ENCODE measurements at regions not wholly inside any gene's neighbourhood (a gene's known extent, or its start where the extent isn't known, plus 50 kb on each side); places are given as distances from the start of the nearest gene placed in this dataset.

- no peak overlapping the region for H3K4me3 ChIP-seq (ENCODE audit: low read length)
- no peak for DNase-seq (ENCODE audit: low read depth)
- H3K4me1 ChIP-seq (ENCODE audit: control insufficient read depth, insufficient read depth, low read length) = peaks cover 21% of the 10 kb centered on the region
- no peaks in the 10 kb centered on the region for H3K36me3 ChIP-seq (ENCODE audit: control insufficient read depth, insufficient read depth, low read length, severe bottlenecking)
- H3K9me3 ChIP-seq (ENCODE audit: control insufficient read depth, low read length) = no peaks in the 10 kb centered on the region
- H3K27me3 ChIP-seq (replicated peaks; ENCODE audit: control insufficient read depth, insufficient read depth, low read length) = no peaks in the 10 kb centered on the region
- H3K9ac ChIP-seq (ENCODE audit: low read length) = no peak overlapping the region
These were observed 260.3 kb downstream of the IL15 start for GRCh38 chr4:141896687-141897086.

GRCh38 chr4:141898346-141898745 lies 262.0 kb downstream of the IL15 start:
- Histone ChIP-seq H3K9ac (ENCODE audit: low read length) (no peak overlapping the region), H3K9me3 (ENCODE audit: control insufficient read depth, low read length) (no peaks in the 10 kb centered on the region), H3K4me3 (ENCODE audit: low read length) (no peak overlapping the region), H3K27me3 (replicated peaks; ENCODE audit: control insufficient read depth, insufficient read depth, low read length) (no peaks in the 10 kb centered on the region), H3K36me3 (ENCODE audit: control insufficient read depth, insufficient read depth, low read length, severe bottlenecking) (no peaks in the 10 kb centered on the region), H3K4me1 (ENCODE audit: control insufficient read depth, insufficient read depth, low read length) (peaks cover 21% of the 10 kb centered on the region)
- DNase-seq (ENCODE audit: low read depth) = no peak

GRCh38 chr4:141899103-141899502 lies 262.7 kb downstream of the IL15 start:
- DNase-seq (ENCODE audit: low read depth) = no peak
- no peak overlapping the region for H3K4me3 ChIP-seq (ENCODE audit: low read length)
- H3K4me1 ChIP-seq (ENCODE audit: control insufficient read depth, insufficient read depth, low read length) = peaks cover 21% of the 10 kb centered on the region
- H3K9me3 ChIP-seq (ENCODE audit: control insufficient read depth, low read length) = no peaks in the 10 kb centered on the region
- H3K27me3 ChIP-seq (replicated peaks; ENCODE audit: control insufficient read depth, insufficient read depth, low read length) = no peaks in the 10 kb centered on the region
- H3K36me3 ChIP-seq (ENCODE audit: control insufficient read depth, insufficient read depth, low read length, severe bottlenecking) = no peaks in the 10 kb centered on the region
- H3K9ac ChIP-seq (ENCODE audit: low read length) = no peak overlapping the region

GRCh38 chr4:141899541-141899940 lies 263.2 kb downstream of the IL15 start:
- no peak overlapping the region for H3K9ac ChIP-seq (ENCODE audit: low read length)
- no peak overlapping the region for H3K4me3 ChIP-seq (ENCODE audit: low read length)
- H3K4me1 ChIP-seq (ENCODE audit: control insufficient read depth, insufficient read depth, low read length) = peaks cover 21% of the 10 kb centered on the region
- peak; percentile 72 for DNase-seq (ENCODE audit: low read depth)
- H3K36me3 ChIP-seq (ENCODE audit: control insufficient read depth, insufficient read depth, low read length, severe bottlenecking) = no peaks in the 10 kb centered on the region
- H3K27me3 ChIP-seq (replicated peaks; ENCODE audit: control insufficient read depth, insufficient read depth, low read length) = no peaks in the 10 kb centered on the region
- H3K9me3 ChIP-seq (ENCODE audit: control insufficient read depth, low read length) = no peaks in the 10 kb centered on the region

- no peak overlapping the region for H3K9ac ChIP-seq (ENCODE audit: low read length)
- no peaks in the 10 kb centered on the region for H3K27me3 ChIP-seq (replicated peaks; ENCODE audit: control insufficient read depth, insufficient read depth, low read length)
- no peaks in the 10 kb centered on the region for H3K9me3 ChIP-seq (ENCODE audit: control insufficient read depth, low read length)
- no peaks in the 10 kb centered on the region for H3K36me3 ChIP-seq (ENCODE audit: control insufficient read depth, insufficient read depth, low read length, severe bottlenecking)
- no peak for DNase-seq (ENCODE audit: low read depth)
- H3K4me1 ChIP-seq (ENCODE audit: control insufficient read depth, insufficient read depth, low read length) = peaks cover 26% of the 10 kb centered on the region
- no peak overlapping the region for H3K4me3 ChIP-seq (ENCODE audit: low read length)
These were observed 264.5 kb downstream of the IL15 start for GRCh38 chr4:141900856-141901255.

- no peak overlapping the region for H3K4me3 ChIP-seq (ENCODE audit: low read length)
- H3K36me3 ChIP-seq (ENCODE audit: control insufficient read depth, insufficient read depth, low read length, severe bottlenecking) = no peaks in the 10 kb centered on the region
- H3K4me1 ChIP-seq (ENCODE audit: control insufficient read depth, insufficient read depth, low read length) = peaks cover 5% of the 10 kb centered on the region
- H3K27me3 ChIP-seq (replicated peaks; ENCODE audit: control insufficient read depth, insufficient read depth, low read length) = no peaks in the 10 kb centered on the region
- DNase-seq (ENCODE audit: low read depth) = peak; percentile 76
- no peaks in the 10 kb centered on the region for H3K9me3 ChIP-seq (ENCODE audit: control insufficient read depth, low read length)
- no peak overlapping the region for H3K9ac ChIP-seq (ENCODE audit: low read length)
These were observed 269.4 kb downstream of the IL15 start for GRCh38 chr4:141905751-141906150.

GRCh38 chr4:141909541-141909940 lies 273.2 kb downstream of the IL15 start:
- Histone ChIP-seq H3K9ac (ENCODE audit: low read length) (no peak overlapping the region), H3K4me3 (ENCODE audit: low read length) (no peak overlapping the region), H3K9me3 (ENCODE audit: control insufficient read depth, low read length) (no peaks in the 10 kb centered on the region), H3K36me3 (ENCODE audit: control insufficient read depth, insufficient read depth, low read length, severe bottlenecking) (no peaks in the 10 kb centered on the region), H3K27me3 (replicated peaks; ENCODE audit: control insufficient read depth, insufficient read depth, low read length) (no peaks in the 10 kb centered on the region), H3K4me1 (ENCODE audit: control insufficient read depth, insufficient read depth, low read length) (peaks cover 12% of the 10 kb centered on the region)
- DNase-seq (ENCODE audit: low read depth) = peak; percentile 74

- H3K9ac ChIP-seq (ENCODE audit: low read length) = no peak overlapping the region
- no peaks in the 10 kb centered on the region for H3K27me3 ChIP-seq (replicated peaks; ENCODE audit: control insufficient read depth, insufficient read depth, low read length)
- no peak overlapping the region for H3K4me3 ChIP-seq (ENCODE audit: low read length)
- no peak for DNase-seq (ENCODE audit: low read depth)
- H3K36me3 ChIP-seq (ENCODE audit: control insufficient read depth, insufficient read depth, low read length, severe bottlenecking) = no peaks in the 10 kb centered on the region
- peaks cover 7% of the 10 kb centered on the region for H3K4me1 ChIP-seq (ENCODE audit: control insufficient read depth, insufficient read depth, low read length)
- H3K9me3 ChIP-seq (ENCODE audit: control insufficient read depth, low read length) = no peaks in the 10 kb centered on the region
These were observed 276.4 kb downstream of the IL15 start for GRCh38 chr4:141912831-141913230.

GRCh38 chr4:141913928-141914327 lies 277.5 kb downstream of the IL15 start:
- DNase-seq (ENCODE audit: low read depth) = peak; percentile 60
- H3K4me3 ChIP-seq (ENCODE audit: low read length) = no peak overlapping the region
- H3K9ac ChIP-seq (ENCODE audit: low read length) = no peak overlapping the region

GRCh38 chr4:141914746-141915145 lies 278.4 kb downstream of the IL15 start:
- no peaks in the 10 kb centered on the region for H3K36me3 ChIP-seq (ENCODE audit: control insufficient read depth, insufficient read depth, low read length, severe bottlenecking)
- DNase-seq (ENCODE audit: low read depth) = peak; percentile 43
- no peaks in the 10 kb centered on the region for H3K27me3 ChIP-seq (replicated peaks; ENCODE audit: control insufficient read depth, insufficient read depth, low read length)
- peaks cover 7% of the 10 kb centered on the region for H3K4me1 ChIP-seq (ENCODE audit: control insufficient read depth, insufficient read depth, low read length)
- no peak overlapping the region for H3K4me3 ChIP-seq (ENCODE audit: low read length)
- H3K9ac ChIP-seq (ENCODE audit: low read length) = no peak overlapping the region
- no peaks in the 10 kb centered on the region for H3K9me3 ChIP-seq (ENCODE audit: control insufficient read depth, low read length)

More at GRCh38 chr4:141913928-141914327, 277.5 kb downstream of the IL15 start:
- H3K36me3 ChIP-seq (ENCODE audit: control insufficient read depth, insufficient read depth, low read length, severe bottlenecking) = no peaks in the 10 kb centered on the region
- H3K27me3 ChIP-seq (replicated peaks; ENCODE audit: control insufficient read depth, insufficient read depth, low read length) = no peaks in the 10 kb centered on the region
- H3K4me1 ChIP-seq (ENCODE audit: control insufficient read depth, insufficient read depth, low read length) = peaks cover 7% of the 10 kb centered on the region
- H3K9me3 ChIP-seq (ENCODE audit: control insufficient read depth, low read length) = no peaks in the 10 kb centered on the region

GRCh38 chr4:141919649-141920048 lies 283.3 kb downstream of the IL15 start:
- Histone ChIP-seq H3K9me3 (ENCODE audit: control insufficient read depth, low read length) (no peaks in the 10 kb centered on the region), H3K4me1 (ENCODE audit: control insufficient read depth, insufficient read depth, low read length) (no peaks in the 10 kb centered on the region), H3K9ac (ENCODE audit: low read length) (no peak overlapping the region), H3K27me3 (replicated peaks; ENCODE audit: control insufficient read depth, insufficient read depth, low read length) (no peaks in the 10 kb centered on the region), H3K4me3 (ENCODE audit: low read length) (no peak overlapping the region), H3K36me3 (ENCODE audit: control insufficient read depth, insufficient read depth, low read length, severe bottlenecking) (no peaks in the 10 kb centered on the region)
- no peak for DNase-seq (ENCODE audit: low read depth)

- no peak for DNase-seq (ENCODE audit: low read depth)
- H3K4me3 ChIP-seq (ENCODE audit: low read length) = no peak overlapping the region
- H3K9ac ChIP-seq (ENCODE audit: low read length) = no peak overlapping the region
- H3K36me3 ChIP-seq (ENCODE audit: control insufficient read depth, insufficient read depth, low read length, severe bottlenecking) = no peaks in the 10 kb centered on the region
- H3K4me1 ChIP-seq (ENCODE audit: control insufficient read depth, insufficient read depth, low read length) = no peaks in the 10 kb centered on the region
- H3K27me3 ChIP-seq (replicated peaks; ENCODE audit: control insufficient read depth, insufficient read depth, low read length) = no peaks in the 10 kb centered on the region
- no peaks in the 10 kb centered on the region for H3K9me3 ChIP-seq (ENCODE audit: control insufficient read depth, low read length)
These were observed 284.9 kb downstream of the IL15 start for GRCh38 chr4:141921293-141921692.

Measured in adipocyte (in vitro differentiated cells).